Lower leg skin (tissue), 3 donors: ENCODE measurements at regions not wholly inside any gene's neighbourhood (a gene's known extent, or its start where the extent isn't known, plus 50 kb on each side); places are given as distances from the start of the nearest gene placed in this dataset.

Experiments
- CTCF ChIP-seq, 3 donors: fragments of 450-650 bp; IDR thresholded peaks; one replicate each; pipeline ENCODE4 v1.5.1; 2016; ENCODE audit warnings: antibody characterized with exemption in 3 of 3, mild to moderate bottlenecking in 3 of 3, moderate library complexity in 2 of 3
- POLR2A ChIP-seq, 2 donors: fragments of 450-650 bp; IDR thresholded peaks; one replicate each; pipeline ENCODE4 v1.6.1; 2016 to 2017; ENCODE audit warnings: antibody characterized with exemption in 2 of 2, mild to moderate bottlenecking in 1 of 2, moderate library complexity in 1 of 2

GRCh38 chr6:163915131-163915530 lies 500.6 kb downstream of the QKI start:
- no peak for TF ChIP-seq CTCF (IDR thresholded peaks at IDR 0.05)
- TF ChIP-seq POLR2A (IDR thresholded peaks at IDR 0.05), result no peak
